Ectodermal cell (in vitro differentiated cells): ENCODE measurements at regions not wholly inside any gene's neighbourhood (a gene's known extent, or its start where the extent isn't known, plus 50 kb on each side); places are given as distances from the start of the nearest gene placed in this dataset.

Experiments
- H3K27ac ChIP-seq: 2 replicates; pipeline ENCODE4 v1.7.0; 2013; ENCODE audit warnings: mild to moderate bottlenecking, low read depth, low read length; ENCODE audit not compliant: insufficient read depth, poor library complexity, severe bottlenecking
- H3K27me3 ChIP-seq: 2 replicates; pipeline ENCODE4 v1.7.0; 2013; ENCODE audit warnings: mild to moderate bottlenecking, low read length; ENCODE audit not compliant: insufficient read depth, control insufficient read depth, poor library complexity, severe bottlenecking
- H3K36me3 ChIP-seq: one replicate; pipeline ENCODE4 v1.7.0; 2013; ENCODE audit warnings: low read length; ENCODE audit not compliant: control insufficient read depth, insufficient read depth
- H3K4me1 ChIP-seq: one replicate; pipeline ENCODE4 v1.7.0; 2013; ENCODE audit warnings: low read length; ENCODE audit not compliant: control insufficient read depth, insufficient read depth
- H3K4me3 ChIP-seq: 2 replicates; pipeline ENCODE4 v1.7.0; 2013; ENCODE audit warnings: low read depth, low read length, control low read depth; ENCODE audit not compliant: insufficient read depth
- H3K9me3 ChIP-seq: 2 replicates; pipeline ENCODE4 v1.7.0; 2013; ENCODE audit warnings: mild to moderate bottlenecking, low read length, moderate library complexity; ENCODE audit not compliant: control insufficient read depth
- WGBS, 2 experiments: methylation state at CpG; one replicate each; pipeline ENCODE4 v1.1.7; 2013; ENCODE audit warnings: missing lambda C conversion rate in 2 of 2; 5-methylcytosine and 5-hydroxymethylcytosine counted together

- H3K27ac ChIP-seq = no peak overlapping the region
- no CpG with 5 or more reads among the region's 1 CpG for WGBS, 2 experiments
- H3K4me1 ChIP-seq = no peaks in the 10 kb centered on the region
- H3K9me3 ChIP-seq = no peaks in the 10 kb centered on the region
- no peaks in the 10 kb centered on the region for H3K36me3 ChIP-seq
- H3K4me3 ChIP-seq = no peak overlapping the region
- no peaks in the 10 kb centered on the region for H3K27me3 ChIP-seq
Measured at GRCh38 chr4:83701041-83701440, 165.1 kb downstream of the GPAT3 start.

- Histone ChIP-seq H3K4me3 (no peak overlapping the region), H3K4me1 (no peaks in the 10 kb centered on the region), H3K9me3 (no peaks in the 10 kb centered on the region), H3K36me3 (no peaks in the 10 kb centered on the region), H3K27ac (no peak overlapping the region), H3K27me3 (no peaks in the 10 kb centered on the region)
- WGBS, 2 experiments = 56% methylated on average over 1 of the region's 1 CpG; no CpG with 5 or more reads in 1 of the 2 experiments
Measured at GRCh38 chr4:83699358-83699757, 163.4 kb downstream of the GPAT3 start.

DNA sequence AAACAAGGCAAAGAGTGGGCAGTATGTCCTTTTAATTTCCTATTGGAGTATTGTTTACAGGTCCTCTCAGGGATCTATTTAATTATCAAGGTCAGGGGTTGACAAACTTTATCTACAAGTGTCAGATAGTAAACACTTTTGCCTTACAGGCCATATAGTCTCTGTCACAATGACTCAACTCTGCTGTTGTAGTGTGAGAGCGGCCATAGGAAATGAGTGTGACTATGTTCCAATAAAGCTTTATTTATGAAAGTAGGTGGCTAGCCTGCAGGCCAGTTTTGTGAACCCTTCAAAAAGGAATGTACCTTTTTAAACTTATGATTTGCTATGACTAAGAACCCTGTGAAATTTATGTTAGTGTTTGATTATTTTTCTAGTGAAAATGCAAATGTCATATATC, 156.1 kb downstream of the GPAT3 start:
- H3K4me3 ChIP-seq = no peak overlapping the region
- no peaks in the 10 kb centered on the region for H3K27me3 ChIP-seq
- H3K4me1 ChIP-seq = no peaks in the 10 kb centered on the region
- no peaks in the 10 kb centered on the region for H3K36me3 ChIP-seq
- no peak overlapping the region for H3K27ac ChIP-seq
- WGBS, 2 experiments = 91 to 94% methylated on average over 1 of the region's 1 CpG
- no peaks in the 10 kb centered on the region for H3K9me3 ChIP-seq

DNA sequence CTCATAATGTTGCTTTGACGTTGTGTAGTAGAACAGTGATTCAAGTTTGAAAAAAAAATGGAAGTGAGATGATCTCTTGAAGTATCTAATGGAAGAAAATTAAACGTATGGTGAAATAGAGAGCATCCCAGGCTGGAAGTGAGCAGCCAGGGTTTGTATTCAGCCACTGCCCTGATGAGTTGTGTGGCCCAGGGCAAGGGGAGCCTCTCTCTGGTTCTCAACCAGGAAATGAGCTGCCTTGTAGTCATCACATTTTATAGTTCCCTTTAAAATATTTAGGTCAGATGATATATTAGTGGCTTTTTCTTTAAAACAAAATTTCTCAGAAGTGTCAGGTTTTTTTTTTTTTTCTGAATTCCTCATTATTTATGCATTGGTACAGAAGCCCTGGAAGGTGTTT, 150.3 kb downstream of the GPAT3 start:
- 95% methylated on average over 2 of the region's 2 CpGs for whole genome bisulfite sequencing, 2 experiments

GRCh38 chr4:83679692-83680091, 143.8 kb downstream of the GPAT3 start:
- no peaks in the 10 kb centered on the region for H3K4me1 ChIP-seq
- H3K36me3 ChIP-seq = no peaks in the 10 kb centered on the region
- no peaks in the 10 kb centered on the region for H3K9me3 ChIP-seq
- H3K4me3 ChIP-seq = no peak overlapping the region
- no peaks in the 10 kb centered on the region for H3K27me3 ChIP-seq
- H3K27ac ChIP-seq = no peak overlapping the region
- WGBS, 2 experiments = 88 to 92% methylated on average over 1 of the region's 1 CpG

More for the DNA sequence above, 150.3 kb downstream of the GPAT3 start:
- no peaks in the 10 kb centered on the region for H3K9me3 ChIP-seq
- H3K27ac ChIP-seq = no peak overlapping the region
- no peaks in the 10 kb centered on the region for H3K27me3 ChIP-seq
- no peaks in the 10 kb centered on the region for H3K4me1 ChIP-seq
- H3K4me3 ChIP-seq = no peak overlapping the region
- H3K36me3 ChIP-seq = no peaks in the 10 kb centered on the region

- H3K36me3 ChIP-seq = no peaks in the 10 kb centered on the region
- H3K4me1 ChIP-seq = no peaks in the 10 kb centered on the region
- WGBS, 2 experiments = 92 to 93% methylated on average over 3 of the region's 3 CpGs
- H3K27ac ChIP-seq = no peak overlapping the region
- no peaks in the 10 kb centered on the region for H3K9me3 ChIP-seq
- no peak overlapping the region for H3K4me3 ChIP-seq
- H3K27me3 ChIP-seq = no peaks in the 10 kb centered on the region
Measured at GRCh38 chr4:83679254-83679653, 143.3 kb downstream of the GPAT3 start.

GRCh38 chr4:83677656-83678055, 141.7 kb downstream of the GPAT3 start:
- Histone ChIP-seq H3K4me1 (no peaks in the 10 kb centered on the region), H3K27ac (no peak overlapping the region), H3K4me3 (no peak overlapping the region), H3K27me3 (no peaks in the 10 kb centered on the region), H3K9me3 (no peaks in the 10 kb centered on the region), H3K36me3 (no peaks in the 10 kb centered on the region)
- 96 to 100% methylated on average over 3 of the region's 3 CpGs for WGBS, 2 experiments

GRCh38 chr4:83664741-83665140, 128.8 kb downstream of the GPAT3 start:
- Histone ChIP-seq H3K4me3 (no peak overlapping the region), H3K9me3 (no peaks in the 10 kb centered on the region), H3K27ac (no peak overlapping the region), H3K4me1 (no peaks in the 10 kb centered on the region), H3K36me3 (no peaks in the 10 kb centered on the region), H3K27me3 (no peaks in the 10 kb centered on the region)
- WGBS, 2 experiments = 64 to 76% methylated on average over 4 to 5 of the region's 5 CpGs

DNA sequence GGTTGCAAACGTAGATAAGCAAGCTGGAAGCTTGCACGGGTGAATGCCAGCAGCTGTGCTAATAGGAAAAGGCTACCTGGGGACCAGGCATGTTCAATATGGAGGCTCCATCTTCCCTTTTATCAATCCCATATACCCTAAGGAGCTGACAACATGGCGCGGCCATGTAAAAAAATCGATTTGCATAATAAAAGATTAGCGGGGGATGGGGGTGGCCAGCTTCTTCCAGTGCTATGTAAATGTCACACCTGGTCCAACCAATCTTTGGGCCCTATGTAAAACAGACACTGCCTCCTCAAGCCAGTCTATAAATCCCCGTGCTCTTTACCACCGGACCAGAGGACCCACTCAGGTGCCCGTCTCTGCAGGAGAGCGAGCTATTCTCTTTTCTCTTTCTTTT, 128.2 kb downstream of the GPAT3 start:
- no peak overlapping the region for H3K27ac ChIP-seq

DNA sequence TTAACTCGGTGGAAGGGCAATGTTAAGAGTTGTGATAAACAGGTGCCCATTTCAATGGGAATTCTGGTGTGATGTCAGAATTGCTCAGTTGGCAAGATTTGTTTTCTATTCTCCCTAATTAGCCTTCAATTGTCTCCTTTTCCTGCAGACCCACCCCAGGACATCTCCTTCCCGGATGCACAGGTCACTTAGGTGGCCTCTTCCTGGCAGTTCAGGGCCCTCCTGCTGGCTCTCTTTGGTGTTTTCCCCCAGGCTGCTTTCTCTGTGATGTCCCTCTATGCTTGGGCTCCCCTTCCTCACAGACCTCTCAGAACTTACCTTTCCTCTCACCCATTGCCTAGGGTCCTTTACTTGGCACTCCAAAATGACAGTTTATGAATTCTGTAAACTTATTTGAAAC, 126.3 kb downstream of the GPAT3 start:
- Histone ChIP-seq H3K4me1 (no peaks in the 10 kb centered on the region), H3K36me3 (no peaks in the 10 kb centered on the region), H3K9me3 (no peaks in the 10 kb centered on the region), H3K27me3 (no peaks in the 10 kb centered on the region), H3K27ac (no peak overlapping the region), H3K4me3 (no peak overlapping the region)
- WGBS, 2 experiments = 11 to 23% methylated on average over 2 of the region's 2 CpGs

More for the DNA sequence above, 128.2 kb downstream of the GPAT3 start:
- Histone ChIP-seq H3K27me3 (no peaks in the 10 kb centered on the region), H3K36me3 (no peaks in the 10 kb centered on the region), H3K4me1 (no peaks in the 10 kb centered on the region), H3K4me3 (no peak overlapping the region), H3K9me3 (no peaks in the 10 kb centered on the region)
- 84 to 86% methylated on average over 10 of the region's 10 CpGs for WGBS, 2 experiments

- Histone ChIP-seq H3K9me3 (no peaks in the 10 kb centered on the region), H3K27ac (no peak overlapping the region)
Measured at GRCh38 chr4:83661359-83661758, 125.5 kb downstream of the GPAT3 start.

More at GRCh38 chr4:83661359-83661758, 125.5 kb downstream of the GPAT3 start:
- H3K27me3 ChIP-seq = no peaks in the 10 kb centered on the region
- 76 to 77% methylated on average over 2 of the region's 2 CpGs for WGBS, 2 experiments
- no peaks in the 10 kb centered on the region for H3K36me3 ChIP-seq
- no peaks in the 10 kb centered on the region for H3K4me1 ChIP-seq
- H3K4me3 ChIP-seq = no peak overlapping the region
